Endothelial cell of umbilical vein (primary cell): ENCODE measurements at regions not wholly inside any gene's neighbourhood (a gene's known extent, or its start where the extent isn't known, plus 50 kb on each side); places are given as distances from the start of the nearest gene placed in this dataset.

Experiments
- EZH2 ChIP-seq: IDR thresholded peaks from 2 replicates; pipeline ENCODE4 v1.6.1; 2012; ENCODE audit warnings: borderline replicate concordance, low read depth, mild to moderate bottlenecking, moderate library complexity, low read length, inconsistent platforms; ENCODE audit not compliant: severe bottlenecking
- FOS ChIP-seq: IDR thresholded peaks from 2 replicates; pipeline ENCODE4 v1.6.1; 2011; ENCODE audit warnings: mild to moderate bottlenecking, low read length, moderate library complexity, borderline replicate concordance; ENCODE audit not compliant: insufficient read depth
- GATA2 ChIP-seq: IDR thresholded peaks from 2 replicates; pipeline ENCODE4 v1.7.0; 2011; ENCODE audit warnings: low read depth, mild to moderate bottlenecking, moderate library complexity, mixed read lengths, low read length; ENCODE audit not compliant: insufficient read length, insufficient read depth
- MYC ChIP-seq: IDR thresholded peaks from one replicate; pipeline ENCODE4 v1.6.1; 2011; ENCODE audit warnings: mild to moderate bottlenecking, low read depth, low read length
- POLR2A ChIP-seq: IDR thresholded peaks from 2 replicates; pipeline ENCODE4 v1.6.1; 2012; ENCODE audit warnings: low read depth, mild to moderate bottlenecking, control low read depth, low read length
- TF ChIP-seq, protein P1 (sequence below), 2 donors: IDR thresholded peaks; 1 replicate in 1 of 2; 2 replicates in 1 of 2; pipeline ENCODE4 v1.5.1; 2011; ENCODE audit warnings: low read length in 2 of 2, mild to moderate bottlenecking in 2 of 2, moderate library complexity in 2 of 2, control low read depth in 1 of 2, inconsistent platforms in 1 of 2, low read depth in 1 of 2; ENCODE audit not compliant: insufficient read depth in 1 of 2; ENCODE audit errors: extremely low read depth in 1 of 2
- TF ChIP-seq, protein P2 (sequence below): IDR thresholded peaks from 2 replicates; pipeline ENCODE4 v1.6.1; 2011; ENCODE audit not compliant: insufficient read depth, insufficient read length

DNA sequence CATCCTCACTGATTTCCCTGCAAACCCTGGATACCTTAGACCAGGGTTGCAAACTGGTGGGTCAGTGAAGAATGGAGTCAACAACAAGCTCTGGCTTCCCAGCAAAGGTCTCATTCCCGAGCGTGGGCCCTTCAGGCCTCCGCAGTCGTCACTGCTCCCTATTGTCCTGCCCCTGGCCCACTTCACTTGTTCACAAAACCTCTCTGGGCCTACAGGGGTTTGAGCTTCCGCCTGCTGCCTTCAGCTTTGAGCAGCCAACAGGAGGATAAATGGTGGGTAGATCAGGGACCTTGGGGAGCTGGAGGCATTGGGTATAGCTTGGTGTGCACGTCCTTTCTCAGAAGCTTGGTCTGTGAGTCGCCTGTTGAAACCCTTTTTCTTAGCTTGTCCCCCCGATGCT lies 148.8 kb downstream of the KATNIP start:
- TF ChIP-seq, protein P1, sequence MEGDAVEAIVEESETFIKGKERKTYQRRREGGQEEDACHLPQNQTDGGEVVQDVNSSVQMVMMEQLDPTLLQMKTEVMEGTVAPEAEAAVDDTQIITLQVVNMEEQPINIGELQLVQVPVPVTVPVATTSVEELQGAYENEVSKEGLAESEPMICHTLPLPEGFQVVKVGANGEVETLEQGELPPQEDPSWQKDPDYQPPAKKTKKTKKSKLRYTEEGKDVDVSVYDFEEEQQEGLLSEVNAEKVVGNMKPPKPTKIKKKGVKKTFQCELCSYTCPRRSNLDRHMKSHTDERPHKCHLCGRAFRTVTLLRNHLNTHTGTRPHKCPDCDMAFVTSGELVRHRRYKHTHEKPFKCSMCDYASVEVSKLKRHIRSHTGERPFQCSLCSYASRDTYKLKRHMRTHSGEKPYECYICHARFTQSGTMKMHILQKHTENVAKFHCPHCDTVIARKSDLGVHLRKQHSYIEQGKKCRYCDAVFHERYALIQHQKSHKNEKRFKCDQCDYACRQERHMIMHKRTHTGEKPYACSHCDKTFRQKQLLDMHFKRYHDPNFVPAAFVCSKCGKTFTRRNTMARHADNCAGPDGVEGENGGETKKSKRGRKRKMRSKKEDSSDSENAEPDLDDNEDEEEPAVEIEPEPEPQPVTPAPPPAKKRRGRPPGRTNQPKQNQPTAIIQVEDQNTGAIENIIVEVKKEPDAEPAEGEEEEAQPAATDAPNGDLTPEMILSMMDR (IDR thresholded peaks at IDR 0.05; ENCODE audit: extremely low read depth in 1 of 2, insufficient read depth in 1 of 2, low read depth in 1 of 2, low read length in 2 of 2) = no peak
- TF ChIP-seq POLR2A (no peak), GATA2 (no peak), EZH2 (no peak), FOS (no peak), MYC (no peak)
- TF ChIP-seq, protein P2, sequence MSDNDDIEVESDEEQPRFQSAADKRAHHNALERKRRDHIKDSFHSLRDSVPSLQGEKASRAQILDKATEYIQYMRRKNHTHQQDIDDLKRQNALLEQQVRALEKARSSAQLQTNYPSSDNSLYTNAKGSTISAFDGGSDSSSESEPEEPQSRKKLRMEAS = no peak
